ENCODE measurements at regions not wholly inside any gene's neighbourhood (a gene's known extent, or its start where the extent isn't known, plus 50 kb on each side); places are given as distances from the start of the nearest gene placed in this dataset.

DNA sequence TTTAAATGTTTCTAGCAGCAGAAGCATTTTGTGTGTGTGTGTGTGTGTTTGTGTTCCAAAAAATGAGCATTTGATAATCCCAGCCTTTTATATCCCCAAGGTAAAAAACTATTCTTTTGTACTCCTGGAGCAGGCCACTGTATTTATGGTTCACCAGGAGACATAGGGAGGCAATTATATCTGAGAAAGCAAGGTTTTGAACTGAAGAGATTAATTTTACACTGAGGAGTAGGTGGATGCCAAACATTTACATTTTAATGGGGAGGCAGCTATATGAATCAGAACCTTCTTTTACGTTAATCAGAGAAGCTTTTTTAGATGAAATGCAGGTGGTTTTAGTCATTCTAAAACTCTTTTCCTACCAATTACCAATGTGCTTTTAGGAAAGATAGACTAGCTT lies 1374.0 kb upstream of the TENM4 start:
- no peak for DNase-seq (ENCODE audit: low read depth, low spot score)

DNA sequence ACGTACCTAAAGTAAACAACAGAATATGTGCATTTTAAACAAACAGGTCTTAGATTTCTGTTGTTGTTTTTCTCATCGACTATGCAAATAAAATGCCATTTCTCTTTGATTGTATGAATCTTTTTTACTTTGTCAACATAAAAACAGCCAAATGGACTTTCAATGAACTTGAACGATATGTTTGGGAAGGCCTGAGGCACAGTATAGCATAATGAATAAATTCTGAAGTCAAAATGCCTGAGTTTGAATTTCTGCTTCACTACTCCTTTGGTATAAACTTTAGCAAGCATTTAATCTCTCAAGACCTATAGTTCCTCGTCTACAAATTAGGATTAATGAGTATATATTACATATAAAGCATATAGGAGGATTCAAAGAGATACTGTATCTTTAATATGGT lies 1369.9 kb upstream of the TENM4 start:
- no peak for DNase-seq (ENCODE audit: low read depth, low spot score)

DNA sequence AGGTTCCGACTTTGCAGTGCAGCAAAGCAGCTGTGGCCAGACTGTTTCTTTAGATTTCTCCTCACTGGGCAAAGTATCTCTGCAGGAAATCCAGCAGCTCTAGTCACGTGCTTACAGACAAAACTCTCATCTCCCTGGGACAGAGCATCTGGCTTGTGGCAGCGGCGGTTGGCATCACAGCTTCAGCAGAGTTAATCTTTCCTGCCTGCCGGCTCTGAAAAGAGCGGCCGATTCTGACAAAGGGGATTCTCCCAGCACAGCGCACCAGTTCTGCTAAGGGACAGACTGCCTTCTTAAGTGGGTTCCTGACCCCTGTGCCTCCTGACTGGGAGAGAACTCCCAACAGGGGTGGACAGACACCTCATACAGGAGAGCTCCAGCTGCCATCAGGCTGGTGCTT lies 1357.3 kb upstream of the TENM4 start:
- DNase-seq (ENCODE audit: low read depth, low spot score) = no peak

DNA sequence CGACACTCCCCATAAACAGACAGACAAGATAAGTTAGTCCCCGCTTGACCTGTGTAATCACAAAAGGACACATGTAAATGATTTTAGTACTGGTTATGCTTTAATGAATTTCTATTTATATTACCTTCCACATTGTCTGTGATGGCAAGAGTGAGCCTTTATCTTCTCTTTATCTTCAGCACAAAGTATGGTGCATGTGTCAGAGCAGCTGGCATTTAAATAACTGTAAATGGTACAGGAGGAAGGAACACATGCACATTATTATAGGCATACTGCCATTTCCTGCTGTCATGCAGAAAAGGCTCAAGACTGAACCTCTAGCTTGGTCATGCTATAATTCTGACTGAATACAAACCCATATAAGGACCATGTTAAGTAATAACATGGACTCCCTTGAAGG lies 1342.7 kb upstream of the TENM4 start:
- no peak for DNase-seq (ENCODE audit: low read depth, low spot score)

DNA sequence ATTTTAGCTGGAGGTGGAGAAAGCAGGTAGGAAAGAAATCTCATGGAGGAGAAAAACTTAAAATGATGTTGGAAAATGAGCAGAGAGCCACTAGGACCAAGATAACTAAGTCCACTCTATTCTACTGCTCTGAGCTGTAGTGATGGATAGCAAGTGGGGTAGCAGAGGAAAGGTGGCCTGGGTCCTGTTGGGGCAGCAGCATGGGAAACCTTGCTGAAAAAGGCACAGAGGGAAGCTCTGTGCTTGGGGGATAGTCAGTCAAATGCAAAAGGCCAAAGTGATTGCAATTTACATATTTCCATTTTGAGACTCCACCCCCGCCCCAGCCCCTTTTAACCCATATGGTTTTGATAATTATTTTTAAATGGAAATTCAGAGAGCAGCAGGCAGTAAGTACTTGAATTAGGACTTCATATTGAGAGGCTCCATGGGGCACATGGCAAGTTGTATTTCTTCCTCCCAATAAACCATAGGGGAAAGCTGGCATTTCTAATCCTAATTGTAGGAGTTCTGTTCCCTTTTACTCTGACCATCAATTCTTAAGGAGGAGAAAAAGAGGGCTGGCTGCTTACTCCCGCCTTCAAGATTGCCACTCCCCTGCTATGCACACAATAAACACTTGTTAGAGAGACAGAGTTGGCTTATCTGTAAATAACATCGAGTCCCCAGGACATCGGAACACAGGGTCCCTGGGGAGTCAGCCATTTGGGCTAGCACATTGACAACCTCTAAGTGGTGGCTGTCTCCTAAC lies 1341.5 kb upstream of the TENM4 start:
- no peak for DNase-seq (ENCODE audit: low read depth, low spot score)

GRCh38 chr11:80779905-80780605 lies 1339.2 kb upstream of the TENM4 start:
- DNase-seq (ENCODE audit: low read depth, low spot score) = no peak

GRCh38 chr11:80778941-80779340 lies 1338.1 kb upstream of the TENM4 start:
- no peak for DNase-seq (ENCODE audit: low read depth, low spot score)

DNA sequence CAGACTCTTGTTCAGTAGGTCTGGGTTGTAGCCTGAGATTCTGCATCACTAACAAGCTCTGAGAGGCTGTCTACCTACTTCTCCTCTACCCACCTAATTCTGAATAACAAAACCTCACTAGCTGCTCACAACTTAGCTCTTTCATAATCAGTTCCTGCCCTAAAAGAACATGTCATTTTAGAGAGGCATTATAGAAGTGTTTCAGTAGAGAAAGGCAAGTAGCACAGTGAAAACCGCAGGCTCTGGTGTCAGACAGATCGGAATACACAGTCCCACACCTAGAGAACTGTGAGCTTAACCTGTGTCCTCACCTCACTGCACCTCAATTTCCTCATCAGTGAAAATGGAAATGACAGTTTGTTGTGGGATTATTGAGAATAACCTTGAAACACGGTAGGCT lies 1337.6 kb upstream of the TENM4 start:
- no peak for DNase-seq (ENCODE audit: low read depth, low spot score)

- DNase-seq (ENCODE audit: low read depth, low spot score) = no peak
Observed at GRCh38 chr11:80773919-80774318, 1333.1 kb upstream of the TENM4 start.

- DNase-seq (ENCODE audit: low read depth, low spot score) = no peak
Observed at GRCh38 chr11:80771017-80771416, 1330.2 kb upstream of the TENM4 start.

GRCh38 chr11:80758787-80759186 lies 1318.0 kb upstream of the TENM4 start:
- no peak for DNase-seq (ENCODE audit: low read depth, low spot score)

DNA sequence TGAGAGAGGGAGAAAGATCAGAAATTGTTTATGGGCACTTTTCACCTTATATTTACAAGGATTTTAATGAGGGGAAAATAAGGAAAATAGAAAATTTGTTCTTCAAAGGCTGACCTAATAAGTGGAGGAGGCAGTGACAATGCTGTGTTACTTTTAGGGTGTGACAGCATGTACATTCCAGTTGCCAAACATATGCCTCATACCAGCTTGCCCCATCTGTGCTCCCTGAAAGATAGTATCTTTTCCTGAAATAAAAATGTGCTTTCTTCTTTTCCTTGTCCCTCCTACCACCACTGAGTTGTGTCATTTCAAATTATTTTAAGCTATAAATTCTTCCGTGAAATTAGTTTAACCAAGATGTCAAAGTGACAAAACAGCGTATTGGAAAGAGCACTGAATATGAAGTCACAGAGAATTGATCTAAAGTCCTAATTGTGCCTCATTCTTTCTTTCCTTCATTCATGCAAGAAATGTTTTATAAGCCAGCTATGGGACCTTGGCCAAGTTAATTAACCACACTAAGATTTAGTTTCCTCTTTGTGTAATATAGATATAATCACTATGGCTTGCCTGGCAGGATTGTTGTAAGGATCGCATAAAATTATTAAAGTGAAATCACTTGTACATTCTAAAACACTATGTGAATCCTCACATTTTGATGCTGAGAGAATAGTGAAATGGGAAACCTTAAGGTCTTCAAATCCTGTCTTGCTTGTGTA lies 1307.5 kb upstream of the TENM4 start:
- no peak for DNase-seq (ENCODE audit: low read depth, low spot score)

- DNase-seq (ENCODE audit: low read depth, low spot score) = no peak
Observed at GRCh38 chr11:80746300-80746699, 1305.5 kb upstream of the TENM4 start.

DNA sequence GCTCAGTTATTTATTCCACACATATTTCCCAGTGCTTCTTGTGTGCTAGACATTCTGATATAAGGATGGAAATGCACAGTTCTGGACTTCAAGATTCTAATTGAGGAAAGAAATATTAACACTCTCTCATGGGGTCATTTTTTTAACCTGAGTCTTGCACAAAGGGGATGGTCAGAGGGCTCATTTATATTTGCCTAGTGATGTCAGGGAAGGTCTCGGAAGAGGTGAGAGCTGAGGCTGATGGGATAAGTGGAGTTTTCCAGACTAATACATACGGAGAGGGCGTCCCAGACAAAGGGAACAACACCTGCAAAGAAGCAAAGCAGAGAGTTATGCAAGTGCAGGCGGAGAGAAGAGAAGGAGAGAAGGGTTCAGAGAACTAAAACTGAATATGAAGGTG lies 1304.6 kb upstream of the TENM4 start:
- DNase-seq (ENCODE audit: low read depth, low spot score) = no peak

- DNase-seq (ENCODE audit: low read depth, low spot score) = no peak
Observed at GRCh38 chr11:80733790-80734189, 1293.0 kb upstream of the TENM4 start.

GRCh38 chr11:80733361-80733760 lies 1292.5 kb upstream of the TENM4 start:
- DNase-seq (ENCODE audit: low read depth, low spot score) = no peak

GRCh38 chr11:80727315-80727714 lies 1286.5 kb upstream of the TENM4 start:
- DNase-seq (ENCODE audit: low read depth, low spot score) = no peak

GRCh38 chr11:80726236-80726635 lies 1285.4 kb upstream of the TENM4 start:
- no peak for DNase-seq (ENCODE audit: low read depth, low spot score)

- no peak for DNase-seq (ENCODE audit: low read depth, low spot score)
Observed at GRCh38 chr11:80724366-80724765, 1283.5 kb upstream of the TENM4 start.

DNA sequence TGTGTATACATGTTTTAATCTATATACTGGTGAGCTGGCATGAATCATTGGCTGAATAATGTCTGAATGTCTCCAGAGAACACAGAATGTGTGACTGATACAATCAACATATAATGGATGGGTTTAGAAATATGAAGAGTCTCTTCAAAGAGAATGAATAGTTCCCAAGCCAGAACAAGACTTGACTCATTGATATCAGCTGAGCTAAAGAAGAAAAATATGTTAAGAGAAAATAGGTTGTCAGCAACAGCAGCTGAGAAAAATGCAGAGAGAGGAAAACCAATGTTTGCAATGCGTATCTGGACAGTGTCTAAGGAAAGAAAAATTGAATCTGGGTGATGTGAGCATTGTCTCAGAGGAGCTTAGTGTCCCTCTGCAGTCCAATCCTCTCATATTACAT lies 1281.8 kb upstream of the TENM4 start:
- no peak for DNase-seq (ENCODE audit: low read depth, low spot score)

GRCh38 chr11:80720295-80720694 lies 1279.5 kb upstream of the TENM4 start:
- DNase-seq (ENCODE audit: low read depth, low spot score) = no peak

DNA sequence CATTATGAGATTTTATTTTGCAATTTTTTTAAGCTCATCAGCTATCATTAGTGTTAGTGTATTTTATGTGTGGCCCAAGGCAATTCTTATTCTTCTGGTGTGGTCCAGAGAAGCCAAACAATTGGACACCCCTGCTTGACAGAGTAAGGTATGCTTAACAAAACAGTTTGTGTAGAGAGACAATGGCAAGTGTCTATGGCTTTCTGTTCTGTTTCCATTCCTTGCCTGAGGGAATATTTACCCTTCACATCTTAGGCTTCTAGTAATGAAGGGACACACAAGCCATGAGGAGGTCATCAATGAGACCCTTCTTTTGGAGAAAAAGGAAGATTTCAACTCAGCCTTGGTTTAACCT lies 1278.4 kb upstream of the TENM4 start:
- DNase-seq (ENCODE audit: low read depth, low spot score) = no peak
